RWPE1 (cell line): ENCODE measurements at regions not wholly inside any gene's neighbourhood (a gene's known extent, or its start where the extent isn't known, plus 50 kb on each side); places are given as distances from the start of the nearest gene placed in this dataset.
A peak's percentile ranks its signal among the peaks of the same experiment; 100 is the strongest.
"Not testable (repeated sequence)": the region's sequence is repeated elsewhere in the genome, so short reads cannot be mapped to it uniquely, and the experiment has no call there.

Experiments
- CTCF ChIA-PET: fragments of 350-600 bp; sonication (Branson Sonifier 250); formaldehyde crosslinking; extraction: SDS; loops from one replicate; lab custom pipeline; 2021; lab: Yijun Ruan, JAX
- POLR2A ChIA-PET: fragments of 400-600 bp; formaldehyde crosslinking; extraction: SDS; loops from one replicate; lab custom pipeline; 2020; ENCODE audit warnings: antibody characterized with exemption; ENCODE audit not compliant: low non-redundant PET; lab: Yijun Ruan, JAX
- DNase-seq: peaks from one replicate; pipeline ENCODE4 v3.0.0; 2012; ENCODE audit warnings: low spot score
- H3K27ac ChIP-seq: fragments of 450-650 bp; 2 replicates; pipeline ENCODE4 v1.5.1; 2017
- TF ChIP-seq, protein P1 (sequence below): fragments of 450-650 bp; conservative IDR thresholded peaks from 2 replicates; pipeline ENCODE4 v1.5.1; 2017; ENCODE audit warnings: low read depth, mild to moderate bottlenecking

DNA sequence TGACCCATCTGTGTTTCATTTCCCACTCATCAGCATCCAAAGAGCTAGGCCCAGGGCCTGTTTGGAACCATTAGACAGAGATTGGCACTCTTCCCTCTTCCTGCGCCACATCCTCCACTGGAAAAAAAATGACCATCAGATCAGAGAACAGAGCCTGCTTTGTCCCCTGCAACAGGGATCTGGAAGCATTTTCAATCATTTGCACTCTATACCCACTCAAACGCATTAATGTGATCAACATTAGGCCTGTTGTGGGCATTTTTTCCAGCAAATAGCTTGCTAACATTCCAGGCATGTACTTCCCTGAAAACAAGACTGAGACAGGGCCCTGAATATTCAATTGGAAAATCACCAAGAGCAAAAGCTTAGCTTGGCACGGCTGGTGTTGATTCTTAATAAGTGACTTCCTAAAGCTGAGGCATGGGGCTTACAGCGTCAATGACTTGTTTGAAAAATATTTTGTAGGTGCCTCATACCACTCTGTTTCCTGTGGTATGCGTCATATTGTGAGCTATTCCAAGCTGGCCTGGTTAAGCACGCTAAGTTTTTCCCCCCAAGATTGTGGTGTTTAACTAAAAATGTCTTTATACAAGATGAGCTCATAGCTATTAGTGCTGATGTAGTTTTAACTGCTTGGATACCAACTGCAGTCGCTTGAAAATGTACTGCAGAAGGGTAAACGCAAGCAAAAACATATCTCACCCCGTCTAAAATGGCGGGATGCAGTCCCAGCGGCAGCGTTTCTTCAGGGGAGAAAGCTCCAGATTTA, 404.4 kb downstream of the SPRY2 start:
- TF ChIP-seq, protein P1, sequence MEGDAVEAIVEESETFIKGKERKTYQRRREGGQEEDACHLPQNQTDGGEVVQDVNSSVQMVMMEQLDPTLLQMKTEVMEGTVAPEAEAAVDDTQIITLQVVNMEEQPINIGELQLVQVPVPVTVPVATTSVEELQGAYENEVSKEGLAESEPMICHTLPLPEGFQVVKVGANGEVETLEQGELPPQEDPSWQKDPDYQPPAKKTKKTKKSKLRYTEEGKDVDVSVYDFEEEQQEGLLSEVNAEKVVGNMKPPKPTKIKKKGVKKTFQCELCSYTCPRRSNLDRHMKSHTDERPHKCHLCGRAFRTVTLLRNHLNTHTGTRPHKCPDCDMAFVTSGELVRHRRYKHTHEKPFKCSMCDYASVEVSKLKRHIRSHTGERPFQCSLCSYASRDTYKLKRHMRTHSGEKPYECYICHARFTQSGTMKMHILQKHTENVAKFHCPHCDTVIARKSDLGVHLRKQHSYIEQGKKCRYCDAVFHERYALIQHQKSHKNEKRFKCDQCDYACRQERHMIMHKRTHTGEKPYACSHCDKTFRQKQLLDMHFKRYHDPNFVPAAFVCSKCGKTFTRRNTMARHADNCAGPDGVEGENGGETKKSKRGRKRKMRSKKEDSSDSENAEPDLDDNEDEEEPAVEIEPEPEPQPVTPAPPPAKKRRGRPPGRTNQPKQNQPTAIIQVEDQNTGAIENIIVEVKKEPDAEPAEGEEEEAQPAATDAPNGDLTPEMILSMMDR: no peak
- DNase-seq: peak; percentile 89
- CTCF ChIA-PET: no interaction called here

DNA sequence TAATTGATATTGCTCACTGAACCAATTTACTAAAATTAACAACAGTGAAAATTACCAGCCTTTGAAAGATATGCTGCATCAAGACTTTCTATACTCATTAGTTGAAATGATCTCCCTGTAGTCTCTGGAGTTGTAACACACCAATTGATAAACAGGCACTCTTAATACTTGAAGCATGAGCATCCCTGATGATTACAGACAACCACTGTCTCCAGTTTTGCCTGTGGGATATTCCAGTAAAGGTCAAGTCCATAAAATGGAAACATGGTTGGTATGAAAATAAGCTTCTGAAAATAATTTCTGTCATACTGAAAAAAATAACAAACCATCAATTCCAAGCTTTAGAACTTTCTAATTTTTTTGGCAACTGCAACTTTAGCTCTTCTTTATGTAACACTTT, 405.8 kb downstream of the SPRY2 start:
- ChIA-PET POLR2A (no interaction called here), CTCF (no interaction called here)
- TF ChIP-seq, protein P1: no peak
- DNase-seq: no peak
- H3K27ac ChIP-seq: no peak overlapping the region

More for the DNA sequence above, 404.4 kb downstream of the SPRY2 start:
- POLR2A ChIA-PET: no interaction called here
- peak overlapping the region; percentile 63; the same call in 1 of the 2 replicates for H3K27ac ChIP-seq

DNA sequence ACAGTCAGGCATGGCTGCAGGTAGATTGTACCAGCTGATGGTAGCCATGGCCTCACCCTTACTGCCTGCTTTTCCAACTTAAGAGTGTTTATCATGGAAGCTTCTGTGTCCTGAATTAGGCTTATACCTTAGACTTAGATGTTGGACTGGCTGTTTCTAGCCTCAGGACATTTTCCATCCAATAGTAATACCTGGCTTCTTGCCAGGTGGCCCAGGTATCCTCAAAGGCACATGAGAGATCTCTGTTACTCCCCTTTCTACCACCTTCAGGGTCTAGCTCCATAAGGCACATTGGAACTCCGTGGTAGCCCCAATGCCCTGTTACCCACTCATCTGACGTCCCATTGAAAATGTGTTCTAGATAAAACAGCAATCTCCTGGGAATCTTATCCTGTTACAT, 407.5 kb downstream of the SPRY2 start:
- DNase-seq: no peak
- ChIA-PET CTCF (interaction anchor here (0.6 to 0.7 kb wide), 2 partner anchors 11 to 13 kb away, joined by 3 to 4 read pairs; no protein-coding TSS in a partner anchor), POLR2A (no interaction called here)
- TF ChIP-seq, protein P1: no peak
- H3K27ac ChIP-seq: no peak overlapping the region

DNA sequence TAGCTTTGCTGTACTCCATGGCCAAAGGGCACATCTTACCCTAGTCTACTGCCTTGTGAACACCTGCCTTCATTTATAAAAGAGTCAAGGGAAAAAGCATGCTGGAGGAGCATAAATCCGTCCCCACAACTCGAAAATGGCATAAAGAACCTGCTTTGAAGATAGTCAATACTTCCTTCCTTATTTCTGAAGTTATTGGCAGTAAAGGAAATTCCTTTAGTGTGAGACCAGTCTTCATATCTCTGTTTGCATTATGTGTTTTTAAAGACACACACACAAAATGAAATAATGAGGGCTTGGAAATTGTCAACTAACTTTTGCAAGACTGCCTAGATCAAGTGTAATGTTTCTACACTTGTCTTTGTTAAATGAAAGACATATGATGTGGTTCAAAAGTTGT, 408.4 kb downstream of the SPRY2 start:
- no peak for DNase-seq
- CTCF ChIA-PET: interaction anchor here (0.6 kb wide), 1 partner anchor 14 kb away, joined by 3 read pairs; no protein-coding TSS in a partner anchor
- POLR2A ChIA-PET: no interaction called here
- no peak overlapping the region for H3K27ac ChIP-seq
- TF ChIP-seq, protein P1: no peak

DNA sequence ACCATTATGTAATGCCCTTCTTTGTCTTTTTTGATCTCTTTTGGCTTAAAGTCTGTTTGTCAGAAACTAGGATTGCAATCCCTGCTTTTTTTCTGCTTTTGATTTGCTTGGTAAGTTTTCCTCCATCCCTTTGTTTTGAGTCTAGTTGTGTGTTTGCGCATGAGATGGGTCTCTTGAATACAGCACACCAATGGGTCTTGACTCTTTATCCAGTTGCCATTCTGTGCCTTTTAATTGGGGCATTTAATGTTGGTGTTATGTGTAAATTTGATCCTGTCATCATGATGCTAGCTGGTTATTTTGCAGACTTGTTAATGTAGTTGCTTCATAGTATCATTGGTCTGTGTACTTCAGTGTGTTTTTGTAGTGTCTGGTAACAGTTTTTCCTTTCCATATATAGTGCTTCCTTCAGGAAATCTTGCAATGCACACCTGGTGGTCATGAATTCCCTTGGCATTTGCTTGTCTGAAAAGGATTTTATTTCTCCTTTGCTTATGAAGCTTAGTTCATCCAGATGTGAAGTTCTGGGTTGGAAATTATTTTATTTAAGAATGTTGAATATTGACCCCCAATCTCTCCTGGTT, 416.9 kb downstream of the SPRY2 start:
- CTCF ChIA-PET: interaction anchor here (0.6 kb wide), 1 partner anchor 131 kb away, joined by 7 read pairs; no protein-coding TSS in a partner anchor
- POLR2A ChIA-PET, DNase-seq, H3K27ac ChIP-seq: not testable (repeated sequence)

DNA sequence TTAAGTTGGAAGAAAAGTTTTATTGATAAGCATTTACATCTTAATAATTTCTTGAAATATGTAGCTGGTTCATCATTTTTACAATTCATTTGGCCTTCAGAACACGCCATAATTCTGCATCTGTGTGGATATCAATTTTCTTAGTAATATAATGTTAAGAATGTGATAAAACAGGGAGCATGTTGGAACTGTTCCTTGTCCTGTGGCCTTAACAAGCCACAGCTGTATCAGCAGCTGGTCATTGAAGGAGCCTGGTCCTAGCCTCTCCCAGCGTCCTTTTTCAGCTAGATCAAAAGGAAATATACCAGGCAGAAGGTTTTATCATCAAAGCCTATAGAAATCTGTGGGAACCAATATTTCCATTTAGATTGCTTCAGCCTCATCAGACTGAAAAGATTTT, 421.8 kb downstream of the SPRY2 start:
- ChIA-PET POLR2A (no interaction called here), CTCF (no interaction called here)
- no peak overlapping the region for H3K27ac ChIP-seq
- TF ChIP-seq, protein P1: no peak
- no peak for DNase-seq

DNA sequence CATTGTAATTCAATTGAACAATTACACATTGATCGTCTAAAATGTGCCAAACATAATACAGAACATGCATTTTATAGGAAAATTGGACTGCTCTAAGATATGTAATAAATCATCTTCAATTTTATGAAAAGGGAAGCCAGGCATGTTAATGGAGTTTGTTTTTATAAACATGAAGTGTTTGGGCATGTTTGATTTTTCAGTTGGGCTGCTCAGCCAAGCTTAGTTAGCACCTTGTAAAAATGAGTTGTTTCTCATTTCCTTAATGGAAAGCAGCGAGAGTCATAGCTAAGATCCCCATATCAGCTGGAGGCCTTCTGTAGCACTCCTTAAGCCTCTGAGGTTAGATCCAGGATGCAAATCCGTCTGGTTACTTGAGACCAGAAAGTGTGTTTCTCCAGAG, 422.3 kb downstream of the SPRY2 start:
- DNase-seq: no peak
- no peak overlapping the region for H3K27ac ChIP-seq
- ChIA-PET CTCF (no interaction called here), POLR2A (no interaction called here)
- TF ChIP-seq, protein P1: no peak
